Fibroblast of skin of right quadriceps (primary cell): ENCODE measurements at regions not wholly inside any gene's neighbourhood (a gene's known extent, or its start where the extent isn't known, plus 50 kb on each side); places are given as distances from the start of the nearest gene placed in this dataset.

Experiments
- DNase-seq: peaks from one replicate; pipeline ENCODE4 v3.0.0-alpha.2; 2013

DNA sequence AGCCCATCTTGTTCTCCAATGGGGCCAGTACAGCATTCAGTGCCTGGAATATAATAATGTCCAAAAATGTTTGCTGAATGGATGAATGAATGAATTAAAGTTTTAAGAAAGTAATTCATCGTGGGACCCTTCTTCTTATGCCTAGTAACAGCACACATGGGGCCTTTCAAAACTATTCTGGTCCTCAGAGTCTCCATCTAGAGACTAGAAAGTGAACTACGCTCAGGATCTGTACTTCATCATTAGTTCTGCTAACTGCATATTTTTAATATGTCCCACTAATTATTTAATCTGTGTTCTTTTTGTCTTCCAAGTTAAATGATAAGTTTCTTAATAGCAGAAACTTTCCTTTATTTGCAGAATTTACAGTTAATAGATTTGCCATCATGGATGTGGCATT lies 172.5 kb downstream of the SMAD2 start:
- DNase-seq: no peak

DNA sequence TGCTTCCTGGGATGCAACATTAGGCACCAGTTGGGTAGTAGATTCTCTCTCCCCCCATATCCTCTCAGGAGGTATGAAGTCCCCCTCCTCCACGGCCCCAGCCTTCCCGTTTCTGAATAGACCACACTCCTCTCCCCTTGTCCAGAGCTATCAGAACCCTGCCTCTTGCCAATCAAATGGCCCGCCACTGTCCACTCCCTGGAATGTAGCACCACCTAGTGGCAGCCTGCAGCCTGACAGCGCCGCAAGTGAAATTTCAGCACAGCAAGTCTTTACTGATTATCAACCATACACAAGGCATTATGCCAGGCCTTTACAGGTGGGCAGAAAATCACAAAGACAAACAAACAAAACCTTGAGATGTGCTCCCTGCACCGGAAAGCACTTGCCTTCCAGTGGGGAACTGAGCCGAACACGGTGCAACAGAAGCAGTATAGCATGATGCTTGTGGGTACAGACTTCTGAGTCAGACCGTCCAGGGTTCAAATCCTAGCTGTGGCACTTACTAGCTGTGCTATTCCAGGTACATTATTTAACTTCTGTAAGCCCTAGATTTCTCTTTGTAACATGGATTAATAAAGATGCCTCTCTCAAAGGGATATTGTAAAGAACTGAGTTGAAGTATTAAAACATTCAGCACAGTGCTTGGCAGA lies 174.0 kb downstream of the SMAD2 start:
- peak; percentile 22 for DNase-seq

DNA sequence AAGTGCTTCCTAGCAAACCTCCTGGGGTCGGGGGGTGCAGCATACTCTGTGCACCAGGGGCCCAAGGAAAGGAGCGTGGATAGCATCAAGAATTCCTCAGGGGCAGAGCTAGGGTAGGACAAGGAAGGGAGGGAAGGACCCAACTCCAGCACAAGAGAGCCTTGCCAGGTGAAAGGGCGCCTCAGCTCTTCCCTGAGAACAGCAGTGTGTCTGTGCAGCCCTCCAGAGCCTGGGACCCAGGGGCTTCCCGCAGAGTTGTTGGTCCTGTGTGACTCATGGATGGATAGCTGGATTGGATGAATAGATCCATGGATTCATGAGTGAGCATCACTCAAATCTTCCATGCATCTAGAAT lies 175.4 kb downstream of the SMAD2 start:
- DNase-seq: no peak

DNA sequence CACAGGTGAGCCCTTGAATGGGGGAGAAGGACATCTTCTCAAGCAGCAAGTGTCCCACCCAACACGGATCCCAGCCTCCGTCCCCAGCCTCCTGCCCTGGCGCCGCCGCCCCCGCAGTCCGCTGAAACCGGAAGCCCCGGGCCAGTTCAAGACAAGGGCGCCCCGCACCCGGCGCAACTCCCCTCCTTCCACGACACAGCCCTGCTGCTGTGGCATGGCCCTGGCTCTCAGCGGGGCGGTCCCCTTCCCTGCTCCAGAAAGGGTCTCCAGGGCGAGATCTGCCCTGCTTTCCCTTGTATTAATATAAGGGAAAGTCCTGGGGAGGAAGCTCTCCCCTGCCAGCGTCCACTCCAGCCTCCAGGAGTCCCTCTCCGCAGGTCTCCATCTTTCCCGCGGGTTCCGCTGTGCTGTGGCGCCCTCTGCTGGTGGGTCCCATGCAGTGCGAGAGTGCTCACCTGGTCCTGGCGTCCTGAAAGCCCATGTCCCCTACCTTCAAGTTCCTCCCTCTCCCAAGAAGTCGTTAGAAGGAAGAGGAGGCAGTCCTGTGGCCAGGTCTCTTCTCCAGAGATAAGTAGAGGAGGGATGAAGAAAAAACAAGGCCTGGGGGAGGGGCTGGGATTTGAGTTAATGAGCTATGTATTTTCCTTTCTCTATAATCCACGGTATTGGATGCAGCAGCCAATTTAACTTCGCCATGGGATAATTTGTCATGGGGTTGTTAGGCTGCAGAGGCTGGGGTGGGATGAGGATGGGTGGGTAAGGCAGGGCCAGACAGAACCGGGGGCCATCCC lies 176.0 kb downstream of the SMAD2 start:
- DNase-seq: no peak

DNA sequence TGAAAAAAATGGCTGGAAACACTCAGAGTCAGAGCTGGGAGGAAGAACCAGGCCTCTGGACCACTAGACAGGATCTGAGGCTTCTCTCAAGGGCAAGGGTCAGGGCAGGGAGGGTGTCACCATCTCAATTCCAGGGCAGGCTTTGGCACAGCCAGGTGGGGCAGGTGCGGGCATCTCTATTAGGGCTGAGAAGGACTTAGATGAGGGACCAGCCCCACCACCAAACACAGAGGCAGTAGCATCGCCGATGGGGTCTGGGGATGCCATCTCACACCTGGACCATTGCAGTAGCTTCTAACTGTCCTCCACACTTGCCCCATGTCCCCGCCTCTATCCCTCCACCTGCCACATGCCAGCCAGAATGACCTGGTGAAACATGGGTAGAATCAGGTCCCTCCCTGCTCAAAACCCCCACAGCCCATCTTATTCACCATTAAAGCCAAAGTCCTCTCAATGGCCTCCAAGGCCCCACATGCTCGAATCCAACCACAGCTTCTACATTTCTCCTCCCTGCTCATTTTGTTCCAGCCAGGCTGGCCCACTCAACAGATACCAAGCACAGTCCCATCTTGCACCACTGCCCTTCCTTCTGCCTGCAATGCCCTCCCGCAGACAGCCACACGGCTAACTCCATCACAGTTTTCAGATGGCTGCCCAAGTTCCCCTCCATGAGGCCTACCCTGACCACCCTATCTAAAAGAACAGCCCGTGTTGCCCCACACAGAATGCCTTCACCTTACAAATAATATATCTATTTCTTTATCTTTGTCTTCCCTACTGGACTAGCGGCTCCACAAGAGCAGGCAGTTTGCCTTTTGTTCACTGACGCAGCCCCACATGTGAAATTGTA lies 177.4 kb downstream of the SMAD2 start:
- DNase-seq: no peak

DNA sequence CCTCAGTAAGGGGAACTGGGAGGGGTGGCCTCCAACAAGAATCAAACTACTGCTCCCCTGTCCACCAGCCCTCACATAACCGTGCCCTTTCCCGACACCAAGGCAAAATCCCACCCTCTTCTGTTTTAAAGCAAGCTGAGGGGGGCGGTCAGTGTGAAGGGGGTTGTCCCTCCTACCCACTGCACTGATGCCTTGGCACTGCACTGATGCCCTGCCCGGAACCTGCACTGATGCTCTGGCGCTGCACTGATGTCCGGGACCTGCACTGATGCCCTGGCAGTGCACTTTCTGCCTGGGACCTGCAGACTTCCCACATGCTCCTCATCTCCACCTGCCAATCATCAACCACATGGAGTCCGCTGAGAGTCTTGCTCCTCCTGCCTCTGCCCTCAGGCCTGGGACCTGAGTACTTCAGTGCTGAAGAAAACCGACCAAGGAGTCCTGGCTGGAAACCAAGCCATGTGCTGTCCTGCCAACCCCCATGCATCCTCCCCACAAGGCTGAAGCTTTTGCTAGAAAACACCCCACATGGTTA lies 179.5 kb downstream of the SMAD2 start:
- no peak for DNase-seq

DNA sequence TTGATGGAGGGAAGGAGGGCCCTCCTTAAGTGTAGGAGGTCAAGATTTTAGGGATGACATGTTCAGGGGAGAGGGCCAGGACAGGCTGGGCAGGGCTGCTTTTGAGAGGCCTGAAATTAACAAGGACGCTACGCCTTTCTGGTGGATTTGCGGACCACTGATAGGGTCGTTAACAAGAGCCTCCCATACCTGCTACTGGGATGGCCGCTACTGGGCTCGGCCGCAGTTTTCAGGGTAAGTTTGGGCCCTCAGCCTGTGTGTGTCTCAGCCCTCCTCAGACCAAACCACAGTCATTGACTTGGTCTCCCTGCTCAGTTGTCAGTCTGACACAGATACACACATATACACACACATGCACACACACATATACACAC lies 180.9 kb downstream of the SMAD2 start:
- DNase-seq: no peak

DNA sequence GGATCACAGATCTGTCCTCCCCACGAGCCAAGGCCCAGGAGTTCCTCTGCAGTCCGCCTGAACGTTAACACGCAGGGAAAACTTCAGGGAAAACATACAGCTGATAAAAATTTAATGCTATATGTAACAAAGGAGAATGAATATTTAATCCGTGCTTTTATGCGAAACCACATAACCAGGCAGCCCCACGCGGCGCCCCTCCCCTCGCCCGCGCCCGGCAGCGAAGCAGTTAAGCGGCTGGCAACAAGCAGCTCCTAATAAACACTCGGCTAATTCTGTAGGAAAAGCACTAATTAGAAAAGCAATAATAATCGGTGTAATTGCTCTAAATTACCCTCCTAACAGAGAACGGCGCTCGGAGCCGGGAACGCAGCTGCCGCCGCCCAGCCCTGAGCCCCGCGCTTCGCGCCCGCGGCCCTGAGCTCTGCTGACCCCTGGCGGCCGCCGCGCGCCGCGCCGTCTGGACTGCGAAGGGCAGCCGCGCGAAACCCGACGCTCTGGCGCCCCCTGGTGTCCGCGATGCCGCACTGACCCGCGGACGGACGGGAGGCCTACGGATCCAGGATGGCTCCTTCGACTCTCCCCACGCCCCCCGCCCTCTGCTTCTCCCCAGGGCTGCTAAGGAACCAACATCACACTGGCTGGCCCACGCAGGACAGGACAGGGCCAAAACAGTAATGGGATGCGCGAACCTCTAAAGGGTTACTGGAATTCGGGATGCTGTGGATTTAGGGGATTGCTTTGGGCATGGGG lies 181.4 kb downstream of the SMAD2 start:
- peak; percentile 50 for DNase-seq

DNA sequence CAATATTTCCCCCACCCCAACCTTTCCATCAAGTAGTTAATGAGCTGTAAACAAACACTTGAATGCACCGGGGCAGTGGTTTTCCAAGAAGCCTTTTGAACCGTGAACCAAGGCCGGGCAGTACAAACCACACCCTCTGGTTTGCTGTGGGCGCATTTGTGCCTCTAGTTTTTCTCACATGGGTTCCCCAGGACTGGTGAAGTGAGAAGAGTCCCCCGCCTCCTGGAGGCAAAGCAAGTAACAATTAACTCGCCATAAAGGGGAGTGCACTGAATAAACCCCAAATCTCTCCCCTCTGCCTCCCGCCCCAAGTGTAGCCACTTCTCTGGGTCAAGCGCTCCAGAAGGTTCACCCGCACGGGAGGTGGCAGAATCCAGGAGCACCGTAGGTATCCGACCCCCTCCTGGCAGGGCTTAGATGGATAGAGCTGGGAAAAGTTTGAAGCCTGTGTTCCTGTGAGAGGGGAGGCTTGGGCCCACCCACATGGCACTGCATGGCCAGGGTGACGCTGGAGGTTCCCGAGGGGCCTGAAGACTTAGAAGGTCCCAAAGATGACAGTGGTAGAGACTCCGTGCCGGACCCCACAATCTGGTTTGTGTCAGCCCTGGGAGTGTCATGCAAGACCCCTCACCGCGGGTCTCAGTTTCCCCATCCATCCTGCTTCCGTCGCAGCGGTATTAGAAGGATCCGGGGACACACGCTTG lies 182.2 kb downstream of the SMAD2 start:
- no peak for DNase-seq

DNA sequence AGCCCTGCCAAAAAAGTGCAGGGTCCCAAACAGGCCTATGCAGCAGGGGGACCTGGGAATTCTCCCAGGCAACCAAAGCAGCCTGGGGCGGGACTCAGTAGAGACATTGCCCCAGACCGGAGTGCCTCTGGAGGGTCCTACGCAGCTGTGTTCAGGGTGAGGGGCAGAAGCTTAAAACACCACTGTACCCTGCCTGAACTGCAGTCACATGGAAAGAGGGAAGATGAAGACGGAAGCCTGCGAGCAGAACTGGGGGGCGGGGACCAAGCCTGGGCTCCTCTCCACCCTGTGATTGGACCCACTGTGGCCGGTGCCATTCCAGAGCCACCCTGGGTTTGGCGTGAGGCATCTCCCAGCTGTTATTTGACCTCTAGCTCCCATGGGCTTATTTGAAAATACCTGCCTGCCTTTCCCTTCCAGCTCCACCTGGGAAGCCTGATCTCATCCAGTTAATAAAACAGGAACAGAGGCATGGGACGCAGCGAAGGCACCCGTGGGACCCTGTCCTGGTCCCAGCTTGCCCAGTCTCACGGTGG lies 183.1 kb downstream of the SMAD2 start:
- no peak for DNase-seq

DNA sequence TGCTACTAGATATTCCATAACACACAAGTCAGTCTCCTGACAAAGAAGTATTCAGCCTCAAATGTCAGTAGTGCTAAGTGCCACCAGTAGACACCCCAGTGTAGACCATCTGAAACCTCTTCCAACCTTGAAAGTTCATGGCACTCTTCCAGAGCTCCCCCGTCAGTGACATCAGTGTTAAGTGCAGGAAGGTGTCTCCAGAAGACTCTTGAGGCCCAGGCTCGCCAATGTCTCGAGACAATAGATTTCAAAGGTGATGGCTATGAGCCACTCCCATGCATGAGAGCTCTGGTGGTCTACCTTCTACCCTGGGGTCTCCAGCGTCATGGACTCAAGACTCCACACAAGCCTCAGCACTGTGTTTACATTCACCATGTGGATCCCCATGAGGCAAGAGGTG lies 183.8 kb downstream of the SMAD2 start:
- no peak for DNase-seq

DNA sequence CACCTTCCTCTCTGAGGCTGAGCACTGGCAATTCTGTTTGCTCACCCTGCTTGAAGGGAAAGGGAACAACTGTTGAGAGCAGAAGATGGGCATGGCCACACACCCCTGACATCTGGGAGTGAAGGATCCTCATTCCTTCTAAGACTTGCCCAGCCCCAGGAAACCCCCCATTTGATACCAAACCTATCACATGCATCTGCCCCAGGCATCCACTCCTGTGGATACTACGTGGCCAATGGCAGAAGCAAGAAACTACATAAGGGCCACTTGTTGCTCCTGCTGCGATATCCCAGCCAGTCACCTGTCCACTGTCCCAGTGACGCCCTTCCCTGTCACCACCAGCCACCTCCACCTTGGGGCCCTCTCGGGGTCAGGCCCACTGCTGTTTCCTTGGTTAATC lies 185.2 kb downstream of the SMAD2 start:
- no peak for DNase-seq

DNA sequence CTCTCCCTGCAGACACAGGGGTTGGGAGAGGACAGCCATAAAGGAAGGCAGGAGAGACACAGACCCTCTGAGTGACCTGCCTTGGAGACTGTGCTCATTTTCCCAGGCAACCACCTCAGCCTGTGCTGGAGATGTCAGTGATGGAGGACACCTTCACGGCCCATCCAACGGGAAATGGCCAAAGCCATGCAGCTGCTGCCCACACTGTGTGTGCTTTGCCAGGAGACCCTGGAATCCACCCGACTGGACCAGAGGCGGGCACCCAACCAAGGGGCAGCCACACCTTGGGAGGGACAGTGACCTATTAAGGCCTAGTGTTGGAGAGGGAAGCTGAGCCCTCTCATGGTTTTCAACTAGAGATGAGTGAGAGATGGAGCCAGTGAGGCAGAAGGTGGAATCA lies 192.5 kb downstream of the SMAD2 start:
- no peak for DNase-seq

DNA sequence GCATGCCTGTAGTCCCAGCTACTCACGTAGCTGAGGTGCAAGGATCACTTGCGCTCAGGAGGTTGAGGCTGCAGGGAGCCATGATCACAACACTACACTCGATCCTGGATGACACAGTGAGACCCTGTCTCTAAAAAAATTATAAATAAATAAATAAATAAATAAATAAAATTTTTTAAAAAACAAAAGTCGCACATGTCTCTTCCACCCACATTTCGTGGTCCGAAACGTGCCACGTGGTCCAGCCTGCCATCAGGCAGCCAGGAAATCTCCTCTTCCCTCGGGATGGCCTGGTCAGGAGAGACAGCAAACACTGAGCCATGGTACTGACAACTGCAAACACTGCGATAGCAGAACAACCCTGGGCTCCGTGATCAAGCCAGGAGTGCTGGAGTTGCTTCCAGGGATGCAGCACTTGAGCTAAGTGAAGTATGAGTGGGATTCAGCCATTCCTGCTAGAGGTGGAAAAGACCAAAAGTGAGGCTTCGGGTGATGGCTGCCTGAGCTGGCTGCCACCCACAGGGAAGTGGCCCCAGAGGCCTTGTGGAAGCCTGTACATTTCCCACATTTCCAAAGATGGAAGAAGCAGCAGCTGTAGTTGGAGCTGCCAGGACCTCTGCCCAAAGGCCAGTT lies 193.1 kb downstream of the SMAD2 start:
- no peak for DNase-seq

DNA sequence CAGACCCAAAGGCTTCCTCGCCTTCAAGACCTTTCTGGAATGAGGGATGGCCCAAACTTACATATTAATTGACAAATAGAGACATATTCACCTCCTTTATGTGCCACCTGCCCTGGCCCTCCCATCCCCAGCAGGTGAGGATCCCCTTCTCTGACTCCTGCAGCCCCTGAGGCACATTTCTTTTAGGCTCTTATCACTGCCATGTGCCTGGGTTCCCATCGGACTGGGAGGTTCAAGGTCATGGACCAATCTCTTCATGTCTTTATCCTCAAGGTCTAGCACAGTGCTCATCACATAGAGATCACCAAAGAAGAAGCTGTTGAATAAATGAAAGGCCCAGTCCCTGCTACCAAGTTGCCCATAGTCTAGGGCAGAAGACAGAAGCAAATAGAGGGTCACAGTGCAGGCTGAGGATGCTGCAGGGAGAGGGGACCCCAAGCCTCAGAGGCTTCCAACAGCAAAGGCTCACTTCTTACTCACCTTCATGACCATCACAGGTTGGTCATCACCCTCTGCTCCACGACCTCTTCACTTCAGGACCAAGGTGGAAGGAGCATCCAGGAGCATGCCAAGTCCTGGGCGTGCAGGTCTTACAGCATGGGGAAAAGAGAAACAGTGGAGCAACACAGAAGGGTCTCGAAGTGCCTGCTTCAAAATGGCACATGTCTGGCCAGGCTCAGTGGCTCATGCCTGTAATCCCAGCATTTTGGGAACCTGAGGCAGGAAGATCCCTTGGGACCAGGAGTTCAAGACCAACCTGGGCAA lies 193.9 kb downstream of the SMAD2 start:
- DNase-seq: no peak

DNA sequence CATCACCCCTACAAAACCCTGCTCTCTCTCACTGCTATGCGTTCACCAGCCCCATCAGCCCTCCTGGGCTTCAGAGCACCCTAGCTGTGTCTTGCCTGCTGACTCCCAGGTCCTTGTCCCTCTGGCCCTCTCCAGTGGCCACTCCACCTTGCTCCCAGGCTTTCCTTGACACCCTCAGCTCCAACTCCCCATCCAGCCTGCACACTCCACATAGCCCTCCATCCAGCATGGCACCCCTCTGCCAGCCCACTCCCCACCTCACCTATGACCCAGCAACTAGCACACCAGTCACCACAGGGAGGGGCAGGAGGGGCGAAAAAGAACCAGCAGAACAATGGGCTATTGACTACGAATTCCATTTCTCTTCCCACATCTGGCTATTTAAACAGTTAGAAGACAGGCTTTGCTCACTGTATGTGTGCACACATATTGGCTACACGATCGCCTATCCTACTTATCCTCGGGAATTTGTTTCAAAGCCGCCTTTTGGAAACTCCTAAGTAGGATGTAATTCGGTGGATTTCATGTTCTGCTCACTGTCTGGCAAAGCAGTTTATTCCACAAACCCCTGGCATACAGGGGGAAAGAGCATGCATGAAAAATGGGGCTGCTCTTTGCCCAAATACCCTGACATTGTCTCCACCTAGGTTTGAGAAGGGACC lies 195.3 kb downstream of the SMAD2 start:
- DNase-seq: no peak

DNA sequence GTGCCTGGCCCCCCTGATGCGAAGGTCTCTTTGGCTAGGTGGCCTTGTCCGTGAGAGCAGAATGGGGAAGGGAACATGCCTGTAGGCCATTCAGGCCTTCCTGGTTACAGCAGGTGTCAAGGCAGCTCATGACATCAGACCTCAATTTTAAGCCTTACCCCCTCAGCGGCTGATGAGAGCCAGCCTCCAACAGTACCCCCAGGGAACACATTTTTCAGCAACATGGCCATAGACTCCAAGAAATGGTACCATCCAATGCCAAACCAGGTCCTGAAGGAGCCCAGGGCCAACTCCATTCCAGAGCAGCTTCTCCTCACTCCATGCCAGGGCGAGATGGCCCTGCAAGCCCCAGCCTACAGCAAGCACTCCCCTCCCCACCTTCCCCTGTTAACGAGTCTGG lies 199.2 kb downstream of the SMAD2 start:
- no peak for DNase-seq

DNA sequence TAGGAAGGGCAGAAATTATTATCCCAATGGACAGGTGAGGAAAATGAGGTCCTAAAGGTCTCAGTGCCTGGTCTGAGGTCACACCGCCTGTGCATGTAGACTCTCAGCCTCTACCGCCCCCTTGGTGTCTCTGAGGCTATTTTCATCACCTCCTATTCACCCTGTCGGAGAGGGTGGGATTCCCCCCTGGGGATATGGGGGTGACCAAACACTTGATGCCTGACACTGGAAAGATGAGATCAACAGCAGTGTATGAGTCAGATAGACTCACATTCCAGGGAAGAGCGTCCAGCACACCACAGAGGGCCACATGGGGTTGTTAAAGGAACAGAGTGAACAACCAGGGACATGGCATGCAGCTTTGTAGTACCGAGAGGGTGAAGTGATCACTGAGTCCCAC lies 199.7 kb downstream of the SMAD2 start:
- peak; percentile 34 for DNase-seq

DNA sequence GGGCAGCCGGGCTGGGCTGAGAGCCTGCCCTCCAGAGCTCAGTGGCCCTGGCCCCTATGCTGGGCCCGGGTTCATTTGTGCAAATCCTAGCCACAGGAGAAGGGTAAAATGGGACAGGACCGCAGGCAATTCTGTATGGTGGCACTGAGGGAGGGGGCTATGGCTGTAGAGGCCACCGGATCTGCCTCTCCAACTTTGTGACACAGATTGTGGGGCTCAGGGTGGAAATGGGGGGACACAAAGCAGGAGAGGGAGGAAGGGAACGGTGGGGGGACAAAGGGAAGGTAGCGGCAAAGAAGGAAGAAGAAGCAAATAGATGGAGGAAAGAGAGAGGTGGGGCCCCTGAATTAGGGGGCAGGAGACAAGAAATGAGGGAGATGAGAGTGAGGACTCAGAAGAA lies 201.1 kb downstream of the SMAD2 start:
- DNase-seq: no peak

DNA sequence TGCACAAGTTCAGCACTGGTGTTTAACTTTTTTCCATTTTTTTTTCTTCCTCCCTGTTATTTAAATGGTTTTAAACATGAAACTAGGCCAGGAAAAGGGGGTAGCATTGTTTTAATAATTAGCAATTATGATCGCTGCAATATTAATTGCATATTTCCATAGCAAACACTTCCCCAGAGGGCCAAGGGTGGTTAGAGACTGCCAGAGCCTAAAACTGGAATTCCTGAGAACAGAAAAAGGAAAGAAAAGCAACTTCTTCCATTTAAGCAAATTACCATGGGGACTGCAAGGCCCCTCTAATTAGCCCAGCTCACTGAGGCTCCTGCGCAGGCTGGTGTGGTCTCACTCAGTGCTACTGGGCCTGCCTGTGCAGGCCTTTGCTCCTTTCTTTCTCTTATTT lies 201.5 kb downstream of the SMAD2 start:
- no peak for DNase-seq
